ENCODE measurements at regions not wholly inside any gene's neighbourhood (a gene's known extent, or its start where the extent isn't known, plus 50 kb on each side); places are given as distances from the start of the nearest gene placed in this dataset.
A peak's percentile ranks its signal among the peaks of the same experiment; 100 is the strongest.

DNA sequence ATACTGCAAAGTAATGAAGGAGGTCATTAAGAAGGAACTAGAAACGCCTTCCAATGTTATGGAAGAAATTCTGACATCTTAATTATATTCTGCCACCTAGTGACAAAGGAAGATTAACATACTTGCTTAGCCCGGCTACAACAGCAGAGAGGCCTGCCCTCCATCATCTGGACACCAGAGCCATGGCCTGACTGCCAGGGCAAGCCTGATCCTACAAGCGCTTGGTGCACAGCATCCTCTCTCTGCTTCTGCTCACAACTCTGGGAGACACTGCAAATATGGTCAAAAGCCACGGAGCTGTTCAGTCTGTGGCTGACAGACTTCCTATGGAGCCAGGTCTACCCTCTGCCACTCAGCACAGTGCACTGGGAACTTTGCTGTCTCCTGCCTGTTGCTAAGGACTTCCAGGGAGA is 87.3 kb upstream of the SLC44A1 start:
- peaks cover 6% of the 10 kb centered on the region for H3K4me1 ChIP-seq
- no peak overlapping the region for H3K4me2 ChIP-seq (ENCODE audit: low read length)
- no peak overlapping the region for H3K27ac ChIP-seq
- no peaks in the 10 kb centered on the region for H3K36me3 ChIP-seq (ENCODE audit: control insufficient read depth, insufficient read depth, low read length)
- no peaks in the 10 kb centered on the region for H3K79me2 ChIP-seq
- no peak overlapping the region for H3K9ac ChIP-seq
- H2AFZ ChIP-seq = no peak overlapping the region
- H3K27me3 ChIP-seq (ENCODE audit: control insufficient read depth, insufficient read depth, low read length) = no peaks in the 10 kb centered on the region
- TF ChIP-seq, protein P1, sequence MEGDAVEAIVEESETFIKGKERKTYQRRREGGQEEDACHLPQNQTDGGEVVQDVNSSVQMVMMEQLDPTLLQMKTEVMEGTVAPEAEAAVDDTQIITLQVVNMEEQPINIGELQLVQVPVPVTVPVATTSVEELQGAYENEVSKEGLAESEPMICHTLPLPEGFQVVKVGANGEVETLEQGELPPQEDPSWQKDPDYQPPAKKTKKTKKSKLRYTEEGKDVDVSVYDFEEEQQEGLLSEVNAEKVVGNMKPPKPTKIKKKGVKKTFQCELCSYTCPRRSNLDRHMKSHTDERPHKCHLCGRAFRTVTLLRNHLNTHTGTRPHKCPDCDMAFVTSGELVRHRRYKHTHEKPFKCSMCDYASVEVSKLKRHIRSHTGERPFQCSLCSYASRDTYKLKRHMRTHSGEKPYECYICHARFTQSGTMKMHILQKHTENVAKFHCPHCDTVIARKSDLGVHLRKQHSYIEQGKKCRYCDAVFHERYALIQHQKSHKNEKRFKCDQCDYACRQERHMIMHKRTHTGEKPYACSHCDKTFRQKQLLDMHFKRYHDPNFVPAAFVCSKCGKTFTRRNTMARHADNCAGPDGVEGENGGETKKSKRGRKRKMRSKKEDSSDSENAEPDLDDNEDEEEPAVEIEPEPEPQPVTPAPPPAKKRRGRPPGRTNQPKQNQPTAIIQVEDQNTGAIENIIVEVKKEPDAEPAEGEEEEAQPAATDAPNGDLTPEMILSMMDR (IDR thresholded peaks at IDR 0.05) = peak; percentile 37
- H3K4me3 ChIP-seq (ENCODE audit: low read depth, low read length) = no peak overlapping the region
- no peaks in the 10 kb centered on the region for H3K9me3 ChIP-seq (ENCODE audit: control insufficient read depth, low read length)

DNA sequence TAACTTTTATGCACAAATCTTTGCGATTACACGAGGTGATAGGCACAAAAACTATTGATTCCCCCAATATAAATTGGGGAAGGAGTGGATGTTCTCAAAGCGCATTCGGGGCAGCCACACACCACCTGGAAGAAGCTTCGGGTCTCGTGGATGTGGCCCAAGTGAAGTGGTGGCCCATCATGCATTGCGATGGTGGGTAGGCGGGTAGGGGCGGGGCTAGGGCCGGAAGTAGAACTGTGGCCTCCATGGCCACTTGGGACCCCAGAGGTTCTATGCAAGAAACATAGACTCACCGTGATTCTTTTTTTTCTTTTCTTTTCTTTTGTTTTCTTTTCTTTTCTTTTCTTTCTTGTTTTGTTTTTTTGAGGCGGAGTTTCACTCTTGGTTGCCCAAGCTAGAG is 86.4 kb upstream of the SLC44A1 start:
- H3K4me2 ChIP-seq (ENCODE audit: low read length) = no peak overlapping the region
- TF ChIP-seq, protein P1 (IDR thresholded peaks at IDR 0.05) = no peak
- no peaks in the 10 kb centered on the region for H3K27me3 ChIP-seq (ENCODE audit: control insufficient read depth, insufficient read depth, low read length)
- no peaks in the 10 kb centered on the region for H3K79me2 ChIP-seq
- H2AFZ ChIP-seq = no peak overlapping the region
- no peak overlapping the region for H3K4me3 ChIP-seq (ENCODE audit: low read depth, low read length)
- peaks cover 6% of the 10 kb centered on the region for H3K4me1 ChIP-seq
- H3K27ac ChIP-seq = no peak overlapping the region
- H3K9me3 ChIP-seq (ENCODE audit: control insufficient read depth, low read length) = no peaks in the 10 kb centered on the region
- no peaks in the 10 kb centered on the region for H3K36me3 ChIP-seq (ENCODE audit: control insufficient read depth, insufficient read depth, low read length)
- no peak overlapping the region for H3K9ac ChIP-seq

DNA sequence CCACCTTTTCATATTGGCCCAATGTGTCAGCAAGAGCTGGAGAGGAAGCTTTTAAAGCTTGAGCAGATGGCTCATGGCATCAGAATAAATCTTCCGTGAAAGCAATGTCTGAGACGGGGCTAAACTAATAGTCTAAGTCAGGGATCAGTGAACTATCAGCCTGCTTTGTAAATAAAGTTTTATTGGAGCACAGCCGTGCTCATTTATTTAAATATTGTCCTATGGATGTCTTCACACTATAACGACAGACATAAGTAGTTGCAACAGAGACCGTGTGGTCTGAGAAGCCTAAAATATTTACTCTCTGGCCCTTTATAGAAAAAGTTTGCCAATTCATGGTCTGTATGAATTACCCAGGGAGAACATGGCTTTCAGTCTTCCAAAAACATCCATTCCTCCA is 85.6 kb upstream of the SLC44A1 start:
- H3K27me3 ChIP-seq (ENCODE audit: control insufficient read depth, insufficient read depth, low read length) = no peaks in the 10 kb centered on the region
- no peak overlapping the region for H3K4me2 ChIP-seq (ENCODE audit: low read length)
- TF ChIP-seq, protein P1 (IDR thresholded peaks at IDR 0.05) = no peak
- H3K79me2 ChIP-seq = no peaks in the 10 kb centered on the region
- H3K4me1 ChIP-seq = peaks cover 6% of the 10 kb centered on the region
- H2AFZ ChIP-seq = no peak overlapping the region
- H3K9ac ChIP-seq = no peak overlapping the region
- H3K4me3 ChIP-seq (ENCODE audit: low read depth, low read length) = no peak overlapping the region
- no peak overlapping the region for H3K27ac ChIP-seq
- no peaks in the 10 kb centered on the region for H3K36me3 ChIP-seq (ENCODE audit: control insufficient read depth, insufficient read depth, low read length)
- no peaks in the 10 kb centered on the region for H3K9me3 ChIP-seq (ENCODE audit: control insufficient read depth, low read length)

DNA sequence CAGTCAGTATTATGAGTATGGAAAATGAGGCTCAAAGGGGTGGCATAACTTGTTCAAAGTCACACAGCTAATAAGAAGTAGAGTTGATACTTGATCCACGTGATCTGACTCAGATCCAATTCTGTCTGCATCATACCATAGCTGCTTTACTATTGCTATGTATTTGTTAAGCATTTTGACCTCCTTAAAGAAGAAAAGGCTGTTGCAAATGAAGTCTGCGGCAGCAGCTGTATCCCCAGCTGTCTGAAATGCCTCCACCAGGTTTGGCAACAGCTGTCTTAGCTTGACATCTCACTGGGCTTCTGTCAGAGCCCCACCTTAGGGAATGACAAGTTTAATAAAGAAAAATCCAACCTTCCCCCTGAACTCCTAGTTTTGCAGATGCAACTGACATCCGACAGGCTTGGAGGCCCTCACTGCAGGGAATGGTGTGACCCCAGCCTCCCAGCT is 75.6 kb upstream of the SLC44A1 start:
- Histone ChIP-seq H3K4me1 (peaks cover 15% of the 10 kb centered on the region), H3K36me3 (ENCODE audit: control insufficient read depth, insufficient read depth, low read length) (no peaks in the 10 kb centered on the region), H3K27ac (no peak overlapping the region), H3K9me3 (ENCODE audit: control insufficient read depth, low read length) (no peaks in the 10 kb centered on the region), H2AFZ (no peak overlapping the region), H3K4me2 (ENCODE audit: low read length) (no peak overlapping the region), H3K27me3 (ENCODE audit: control insufficient read depth, insufficient read depth, low read length) (no peaks in the 10 kb centered on the region), H3K4me3 (ENCODE audit: low read depth, low read length) (no peak overlapping the region), H3K79me2 (no peaks in the 10 kb centered on the region), H3K9ac (no peak overlapping the region)
- TF ChIP-seq, protein P1 (IDR thresholded peaks at IDR 0.05) = no peak

DNA sequence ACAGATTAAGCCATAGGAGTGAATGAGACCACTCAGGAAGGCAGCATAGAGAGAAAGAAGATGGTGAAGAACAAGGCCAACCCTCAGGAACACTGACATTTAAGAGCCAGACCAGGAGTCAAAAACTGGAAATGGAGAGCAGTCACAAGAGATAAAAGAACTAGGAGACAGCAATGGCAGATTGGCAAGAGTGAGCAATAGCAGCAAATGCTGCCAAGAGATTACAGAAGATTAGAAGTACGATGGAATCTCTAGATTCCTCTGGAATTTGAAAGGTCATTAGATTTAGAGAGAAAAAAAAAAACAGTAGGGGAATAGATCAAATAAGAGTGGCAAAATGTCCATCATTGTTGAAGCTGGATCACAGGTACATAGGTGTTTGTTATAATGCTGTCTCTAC is 73.4 kb upstream of the SLC44A1 start:
- TF ChIP-seq, protein P1 (IDR thresholded peaks at IDR 0.05) = no peak
- H3K4me3 ChIP-seq (ENCODE audit: low read depth, low read length) = no peak overlapping the region
- H3K27me3 ChIP-seq (ENCODE audit: control insufficient read depth, insufficient read depth, low read length) = no peaks in the 10 kb centered on the region
- H3K9me3 ChIP-seq (ENCODE audit: control insufficient read depth, low read length) = no peaks in the 10 kb centered on the region
- H3K4me1 ChIP-seq = peaks cover 15% of the 10 kb centered on the region
- H3K27ac ChIP-seq = peak overlapping the region; percentile 44
- no peak overlapping the region for H3K9ac ChIP-seq
- H2AFZ ChIP-seq = peak overlapping the region; percentile 46
- H3K4me2 ChIP-seq (ENCODE audit: low read length) = no peak overlapping the region
- no peaks in the 10 kb centered on the region for H3K36me3 ChIP-seq (ENCODE audit: control insufficient read depth, insufficient read depth, low read length)
- H3K79me2 ChIP-seq = no peaks in the 10 kb centered on the region

All from parathyroid adenoma (tissue), 2 donors.